BLaER1 treated with 17β-estradiol and CSF1 and Interleukin-3, amounts not matched to agents 10 nM and 100 nM (cell line): ENCODE measurements at regions not wholly inside any gene's neighbourhood (a gene's known extent, or its start where the extent isn't known, plus 50 kb on each side); places are given as distances from the start of the nearest gene placed in this dataset.
A peak's percentile ranks its signal among the peaks of the same experiment; 100 is the strongest.

ENCODE experiments used
- H3K27ac ChIP-seq, 11 experiments: shearing (Covaris generic); formaldehyde crosslinking; 2 replicates each; pipeline ENCODE4 v1.8.1; 2022
- H3K27me3 ChIP-seq, 11 experiments: shearing (Covaris generic); formaldehyde crosslinking; 2 replicates each; pipeline ENCODE4 v1.8.1; 2022
- H3K36me3 ChIP-seq, 11 experiments: shearing (Covaris generic); formaldehyde crosslinking; 2 replicates each; pipeline ENCODE4 v1.8.1; 2022
- H3K4me1 ChIP-seq, 10 experiments: shearing (Covaris generic); formaldehyde crosslinking; 2 replicates each; pipeline ENCODE4 v1.8.1; 2022
- H3K4me2 ChIP-seq, 11 experiments: shearing (Covaris generic); formaldehyde crosslinking; 2 replicates each; pipeline ENCODE4 v1.8.1; 2022
- H3K4me3 ChIP-seq, 10 experiments: shearing (Covaris generic); formaldehyde crosslinking; 2 replicates each; pipeline ENCODE4 v1.8.1; 2022
- H3K9ac ChIP-seq, 11 experiments: shearing (Covaris generic); formaldehyde crosslinking; 2 replicates each; pipeline ENCODE4 v1.8.1; 2022
- H3K9me3 ChIP-seq, 11 experiments: shearing (Covaris generic); formaldehyde crosslinking; replicated peaks in 1 of 11; 2 replicates each; pipeline ENCODE4 v1.8.1; 2022
- H4K20me1 ChIP-seq, 11 experiments: shearing (Covaris generic); formaldehyde crosslinking; 2 replicates each; pipeline ENCODE4 v1.8.1; 2022
- Cebpa-rat ChIP-seq, 11 experiments: shearing (Covaris generic); IDR thresholded peaks; 2 replicates each; pipeline ENCODE4 v1.8.1; 2022

- no peak overlapping the region; a peak in 1 of 22 replicates for H3K9ac ChIP-seq
- peaks cover 0 to 24% (median 0%) of the 10 kb centered on the region in 11 experiments; a peak in 6 of 22 replicates for H3K27me3 ChIP-seq
- H3K9me3 ChIP-seq = peaks cover 14 to 17% (median 16%) of the 10 kb centered on the region in 11 experiments
- H3K4me1 ChIP-seq = peaks cover 16 to 32% (median 30%) of the 10 kb centered on the region in 10 experiments; a peak in 19 of 20 replicates
- no peak for TF ChIP-seq Cebpa-rat (IDR thresholded peaks at IDR 0.05)
- peaks cover 0 to 17% (median 0%) of the 10 kb centered on the region in 11 experiments; a peak in 5 of 22 replicates for H4K20me1 ChIP-seq
- H3K4me2 ChIP-seq = peak overlapping the region; percentile 10 to 77 (median 72); a peak in 20 of 22 replicates
- no peak overlapping the region for H3K27ac ChIP-seq
- no peak overlapping the region for H3K4me3 ChIP-seq
- H3K36me3 ChIP-seq = no peaks in the 10 kb centered on the region
Observed at GRCh38 chr10:131702531-131703356, 198.1 kb upstream of the PPP2R2D start.

DNA sequence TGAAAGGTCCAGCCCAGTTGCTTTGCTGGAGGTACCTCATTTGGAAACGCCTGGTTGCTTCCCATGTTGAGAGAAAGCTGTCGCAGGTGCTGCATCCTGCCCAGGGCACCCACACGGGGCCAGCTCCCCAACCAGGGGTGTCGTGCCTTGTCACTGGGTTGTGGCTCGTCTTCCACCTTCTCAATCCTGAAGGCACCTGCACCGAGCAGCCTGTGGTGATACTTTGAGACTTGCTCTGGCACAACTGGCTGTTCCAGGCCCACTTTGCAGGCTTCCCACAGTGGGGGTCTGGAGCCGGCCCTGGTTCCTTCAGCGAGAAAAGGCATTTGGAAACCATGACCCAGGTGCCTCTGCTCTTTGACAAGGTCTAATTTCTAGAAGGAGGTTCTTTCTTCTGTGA is 197.3 kb upstream of the PPP2R2D start:
- Histone ChIP-seq H3K4me2 (peak overlapping the region in 9 of 11 experiments; percentile 43 to 77 (median 73); a peak in 11 of 22 replicates), H3K27ac (no peak overlapping the region), H3K4me1 (peaks cover 16 to 39% (median 31%) of the 10 kb centered on the region in 10 experiments; a peak in 19 of 20 replicates), H3K4me3 (no peak overlapping the region), H3K27me3 (peaks cover 0 to 24% (median 0%) of the 10 kb centered on the region in 11 experiments; a peak in 6 of 22 replicates), H3K9ac (no peak overlapping the region), H3K36me3 (no peaks in the 10 kb centered on the region), H4K20me1 (peaks cover 0 to 17% (median 0%) of the 10 kb centered on the region in 11 experiments; a peak in 4 of 22 replicates), H3K9me3 (peaks cover 14 to 24% (median 18%) of the 10 kb centered on the region in 11 experiments)
- TF ChIP-seq Cebpa-rat (IDR thresholded peaks at IDR 0.05) = no peak

DNA sequence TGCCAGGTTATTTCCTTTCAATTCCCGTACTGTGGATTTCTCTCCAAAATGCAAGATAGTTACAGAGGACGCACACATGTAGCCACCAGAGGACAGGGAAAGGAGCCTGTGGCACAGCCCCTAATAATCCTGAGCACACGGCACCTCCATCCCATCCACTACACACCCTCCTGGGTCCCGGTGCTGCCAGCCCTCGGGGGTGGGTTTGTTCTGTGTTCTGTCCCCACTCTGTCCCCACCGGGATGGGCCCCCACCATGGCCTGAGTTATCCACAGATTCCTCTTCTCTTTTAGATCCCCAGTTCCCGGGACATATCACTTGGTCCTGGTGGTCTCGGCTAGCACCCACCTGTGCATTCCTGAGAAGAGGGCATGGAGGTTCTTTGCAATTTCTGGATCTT is 196.9 kb upstream of the PPP2R2D start:
- H3K27me3 ChIP-seq = peaks cover 0 to 24% (median 0%) of the 10 kb centered on the region in 11 experiments; a peak in 6 of 22 replicates
- no peaks in the 10 kb centered on the region for H3K36me3 ChIP-seq
- H3K4me1 ChIP-seq = peaks cover 16 to 40% (median 31%) of the 10 kb centered on the region in 10 experiments; a peak in 19 of 20 replicates
- no peak for TF ChIP-seq Cebpa-rat (IDR thresholded peaks at IDR 0.05)
- peak overlapping the region in 3 of 11 experiments; percentile 66 to 76 (median 69); a peak in 4 of 22 replicates for H3K4me2 ChIP-seq
- H3K9ac ChIP-seq = no peak overlapping the region
- peaks cover 0 to 17% (median 0%) of the 10 kb centered on the region in 11 experiments; a peak in 4 of 22 replicates for H4K20me1 ChIP-seq
- peaks cover 14 to 24% (median 18%) of the 10 kb centered on the region in 11 experiments for H3K9me3 ChIP-seq
- no peak overlapping the region for H3K27ac ChIP-seq
- H3K4me3 ChIP-seq = no peak overlapping the region

- Histone ChIP-seq H3K27ac (no peak overlapping the region), H3K27me3 (peaks cover 0 to 22% (median 0%) of the 10 kb centered on the region in 11 experiments; a peak in 6 of 22 replicates), H3K9ac (no peak overlapping the region), H3K4me2 (peak overlapping the region in 10 of 11 experiments; percentile 8 to 53 (median 30); a peak in 13 of 22 replicates), H4K20me1 (peaks cover 0 to 10% (median 0%) of the 10 kb centered on the region in 11 experiments; a peak in 4 of 22 replicates), H3K4me1 (peaks cover 16 to 40% (median 30%) of the 10 kb centered on the region in 10 experiments; a peak in 19 of 20 replicates), H3K9me3 (peaks cover 14 to 24% (median 18%) of the 10 kb centered on the region in 11 experiments), H3K4me3 (no peak overlapping the region), H3K36me3 (no peaks in the 10 kb centered on the region)
- TF ChIP-seq Cebpa-rat (IDR thresholded peaks at IDR 0.05) = no peak
Observed at GRCh38 chr10:131706476-131706875, 194.3 kb upstream of the PPP2R2D start.

- no peak overlapping the region for H3K9ac ChIP-seq
- H3K4me2 ChIP-seq = peak overlapping the region in 9 of 11 experiments; percentile 8 to 53 (median 30); a peak in 7 of 22 replicates
- peaks cover 14 to 24% (median 18%) of the 10 kb centered on the region in 11 experiments for H3K9me3 ChIP-seq
- peaks cover 16 to 36% (median 25%) of the 10 kb centered on the region in 10 experiments; a peak in 19 of 20 replicates for H3K4me1 ChIP-seq
- peaks cover 0 to 6% (median 0%) of the 10 kb centered on the region in 11 experiments; a peak in 3 of 22 replicates for H4K20me1 ChIP-seq
- TF ChIP-seq Cebpa-rat (IDR thresholded peaks at IDR 0.05) = no peak
- H3K27ac ChIP-seq = no peak overlapping the region
- H3K36me3 ChIP-seq = no peaks in the 10 kb centered on the region
- no peak overlapping the region for H3K4me3 ChIP-seq
- peaks cover 0 to 18% (median 0%) of the 10 kb centered on the region in 11 experiments; a peak in 6 of 22 replicates for H3K27me3 ChIP-seq
Observed at GRCh38 chr10:131706952-131707351, 193.9 kb upstream of the PPP2R2D start.

GRCh38 chr10:131708225-131708880 is 192.5 kb upstream of the PPP2R2D start:
- H3K27me3 ChIP-seq = peaks cover 0 to 7% (median 0%) of the 10 kb centered on the region in 11 experiments; a peak in 1 of 22 replicates
- peaks cover 14 to 24% (median 18%) of the 10 kb centered on the region in 11 experiments for H3K9me3 ChIP-seq
- no peak for TF ChIP-seq Cebpa-rat (IDR thresholded peaks at IDR 0.05)
- no peaks in the 10 kb centered on the region for H3K36me3 ChIP-seq
- H3K27ac ChIP-seq = no peak overlapping the region
- H3K9ac ChIP-seq = no peak overlapping the region
- no peaks in the 10 kb centered on the region; a peak in 1 of 22 replicates for H4K20me1 ChIP-seq
- peak overlapping the region in 4 of 11 experiments; percentile 11 to 23 (median 14); a peak in 3 of 22 replicates for H3K4me2 ChIP-seq
- peaks cover 8 to 22% (median 11%) of the 10 kb centered on the region in 10 experiments; a peak in 18 of 20 replicates for H3K4me1 ChIP-seq
- H3K4me3 ChIP-seq = no peak overlapping the region

- peaks cover 14 to 24% (median 18%) of the 10 kb centered on the region in 11 experiments for H3K9me3 ChIP-seq
- no peak overlapping the region for H3K4me2 ChIP-seq
- no peaks in the 10 kb centered on the region for H3K36me3 ChIP-seq
- no peaks in the 10 kb centered on the region; a peak in 1 of 22 replicates for H4K20me1 ChIP-seq
- no peak overlapping the region for H3K27ac ChIP-seq
- H3K4me3 ChIP-seq = no peak overlapping the region
- H3K4me1 ChIP-seq = peaks cover 6 to 16% (median 8%) of the 10 kb centered on the region in 10 experiments; a peak in 15 of 20 replicates
- H3K27me3 ChIP-seq = no peaks in the 10 kb centered on the region
- TF ChIP-seq Cebpa-rat (IDR thresholded peaks at IDR 0.05) = no peak
- no peak overlapping the region for H3K9ac ChIP-seq
Observed at GRCh38 chr10:131710142-131710861, 190.5 kb upstream of the PPP2R2D start.

DNA sequence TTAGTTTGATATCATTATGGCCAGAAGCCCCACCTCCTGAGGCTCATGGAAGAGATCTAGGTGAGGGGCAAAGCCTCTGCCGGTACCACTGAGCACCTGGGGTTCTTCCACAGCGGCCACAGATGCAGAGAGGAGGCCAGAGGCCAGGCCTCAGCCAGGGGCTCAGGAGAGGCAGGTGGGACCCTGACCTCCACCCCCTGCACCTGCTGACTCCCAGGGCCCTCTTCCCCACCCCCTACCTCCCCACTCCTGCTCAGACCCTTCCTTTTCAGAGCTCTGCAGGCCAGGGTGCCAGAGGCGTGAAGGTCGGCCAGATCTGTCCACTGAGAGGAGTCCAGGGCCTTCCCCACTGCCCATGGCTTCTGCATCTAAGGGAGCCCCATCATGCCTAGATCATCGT is 178.7 kb upstream of the PPP2R2D start:
- Histone ChIP-seq H3K4me1 (peaks cover 6 to 27% (median 16%) of the 10 kb centered on the region in 10 experiments; a peak in 19 of 20 replicates), H3K9me3 (peaks cover 0 to 6% (median 0%) of the 10 kb centered on the region in 11 experiments; a peak in 1 of 22 replicates), H3K4me3 (no peak overlapping the region), H3K36me3 (no peaks in the 10 kb centered on the region), H3K9ac (no peak overlapping the region), H4K20me1 (0 out of 22 replicates have a peak, but pooled peaks cover 0 to 10% (median 0%) of the 10 kb centered on the region in 11 experiments), H3K27me3 (no peaks in the 10 kb centered on the region), H3K4me2 (no peak overlapping the region), H3K27ac (no peak overlapping the region)
- TF ChIP-seq Cebpa-rat (IDR thresholded peaks at IDR 0.05) = no peak
